ENCODE measurements at regions not wholly inside any gene's neighbourhood (a gene's known extent, or its start where the extent isn't known, plus 50 kb on each side); places are given as distances from the start of the nearest gene placed in this dataset.

DNA sequence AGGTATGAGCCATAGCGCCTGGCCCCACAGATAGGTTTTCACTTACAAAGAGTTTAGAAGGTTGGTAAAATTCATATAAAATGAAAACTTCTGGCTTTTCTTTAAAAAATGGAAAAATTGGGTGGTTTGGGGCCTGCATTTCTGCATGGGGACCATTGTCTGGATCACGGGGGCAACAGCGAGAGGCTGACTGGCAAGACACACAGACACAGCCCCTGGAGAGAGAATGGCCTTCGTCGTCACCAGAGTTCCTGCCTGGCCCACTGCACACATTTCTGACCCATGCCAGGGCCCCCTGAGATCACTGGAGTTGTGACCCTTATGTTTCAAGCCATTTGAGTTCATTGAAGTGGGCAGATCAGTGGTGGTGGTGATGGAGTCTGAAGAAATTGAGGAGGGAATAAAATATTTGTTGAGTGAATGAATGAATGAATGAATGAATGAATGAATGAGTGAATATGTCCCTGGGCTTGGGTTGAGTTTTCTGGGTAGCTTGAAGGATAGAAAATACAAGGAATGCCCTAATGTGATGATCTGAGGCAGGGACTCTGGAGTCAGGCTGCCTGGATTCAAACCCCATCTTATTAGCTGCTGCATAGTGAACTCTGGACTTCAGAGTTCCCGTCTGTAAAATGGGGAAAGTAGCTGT lies 173.8 kb downstream of the ZFP64 start:
- intact Hi-C loops (cut with micrococcal nuclease) = no loop called here
- no peak overlapping the region for H3K27ac Mint-ChIP-seq
- H3K4me3 Mint-ChIP-seq = no peak overlapping the region
- H2AFZ ChIP-seq (ENCODE audit: insufficient read depth, low read depth, low read length, poor library complexity, severe bottlenecking) = no peak overlapping the region
- no peaks in the 10 kb centered on the region for H3K9me3 ChIP-seq (replicated peaks in 1 of 2; ENCODE audit: control insufficient read depth in 1 of 2, insufficient read depth in 1 of 2, low read length in 2 of 2)
- H3K4me2 ChIP-seq (replicated peaks; ENCODE audit: extremely low read depth, low read length, poor library complexity, severe bottlenecking) = no peak overlapping the region
- no peak overlapping the region for H3K27ac ChIP-seq (ENCODE audit: low read depth in 1 of 2, low read length in 2 of 2)
- H3K4me1 ChIP-seq (ENCODE audit: control insufficient read depth in 1 of 2, insufficient read depth in 2 of 2, low read length in 2 of 2) = no peaks in the 10 kb centered on the region
- H3K27me3 ChIP-seq (ENCODE audit: control insufficient read depth in 2 of 2, insufficient read depth in 2 of 2, low read length in 2 of 2) = no peaks in the 10 kb centered on the region
- peaks cover 0 to 2% (median 0%) of the 10 kb centered on the region in 3 donors for H3K27me3 Mint-ChIP-seq (ENCODE audit: low read depth in 3 of 3)
- no peak overlapping the region for H3K4me3 ChIP-seq (replicated peaks in 1 of 3; ENCODE audit: low read depth in 2 of 3, low read length in 3 of 3)
- WGBS (ENCODE audit: insufficient coverage) = 96% methylated on average over 4 of the region's 6 CpGs
- no peaks in the 10 kb centered on the region for H4K20me1 ChIP-seq (ENCODE audit: insufficient read depth, low read length)
- TF ChIP-seq, protein P1, sequence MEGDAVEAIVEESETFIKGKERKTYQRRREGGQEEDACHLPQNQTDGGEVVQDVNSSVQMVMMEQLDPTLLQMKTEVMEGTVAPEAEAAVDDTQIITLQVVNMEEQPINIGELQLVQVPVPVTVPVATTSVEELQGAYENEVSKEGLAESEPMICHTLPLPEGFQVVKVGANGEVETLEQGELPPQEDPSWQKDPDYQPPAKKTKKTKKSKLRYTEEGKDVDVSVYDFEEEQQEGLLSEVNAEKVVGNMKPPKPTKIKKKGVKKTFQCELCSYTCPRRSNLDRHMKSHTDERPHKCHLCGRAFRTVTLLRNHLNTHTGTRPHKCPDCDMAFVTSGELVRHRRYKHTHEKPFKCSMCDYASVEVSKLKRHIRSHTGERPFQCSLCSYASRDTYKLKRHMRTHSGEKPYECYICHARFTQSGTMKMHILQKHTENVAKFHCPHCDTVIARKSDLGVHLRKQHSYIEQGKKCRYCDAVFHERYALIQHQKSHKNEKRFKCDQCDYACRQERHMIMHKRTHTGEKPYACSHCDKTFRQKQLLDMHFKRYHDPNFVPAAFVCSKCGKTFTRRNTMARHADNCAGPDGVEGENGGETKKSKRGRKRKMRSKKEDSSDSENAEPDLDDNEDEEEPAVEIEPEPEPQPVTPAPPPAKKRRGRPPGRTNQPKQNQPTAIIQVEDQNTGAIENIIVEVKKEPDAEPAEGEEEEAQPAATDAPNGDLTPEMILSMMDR (IDR thresholded peaks at IDR 0.05) = no peak
- no peaks in the 10 kb centered on the region for H3K4me1 Mint-ChIP-seq
- no peak overlapping the region for H3K9ac ChIP-seq (ENCODE audit: insufficient read depth, low read length, poor library complexity, severe bottlenecking)
- H3K36me3 Mint-ChIP-seq = no peaks in the 10 kb centered on the region
- peaks cover 0 to 4% (median 0%) of the 10 kb centered on the region in 7 donors for H3K9me3 Mint-ChIP-seq
- DNase-seq = no peak
- no peaks in the 10 kb centered on the region for H3K79me2 ChIP-seq (ENCODE audit: insufficient read depth, low read length)
- H3K36me3 ChIP-seq (replicated peaks in 1 of 2; ENCODE audit: control insufficient read depth in 1 of 2, insufficient read depth in 2 of 2, low read length in 2 of 2) = no peaks in the 10 kb centered on the region

DNA sequence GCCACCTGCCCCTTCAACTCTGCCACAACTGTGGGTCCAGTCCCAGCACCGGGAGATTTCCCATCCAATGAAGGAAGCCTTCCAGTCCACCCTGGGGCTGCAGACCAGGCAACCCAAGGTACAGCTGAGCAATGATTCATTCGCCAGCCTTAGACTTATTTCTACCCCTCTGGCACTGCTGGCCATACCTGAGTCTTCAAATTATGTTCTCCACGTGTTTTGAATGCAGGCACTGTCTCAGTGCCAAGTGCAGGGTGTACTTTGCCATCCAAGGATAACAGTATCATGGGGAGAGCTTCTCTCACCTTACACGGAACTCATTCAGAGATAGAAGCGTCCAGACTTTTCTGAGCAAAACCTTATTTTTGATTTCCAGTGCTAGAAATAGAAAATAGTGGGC lies 175.6 kb downstream of the ZFP64 start:
- TF ChIP-seq, protein P1 (IDR thresholded peaks at IDR 0.05) = no peak
- Mint-ChIP-seq H3K4me3 (no peak overlapping the region), H3K4me1 (no peaks in the 10 kb centered on the region), H3K36me3 (no peaks in the 10 kb centered on the region), H3K9me3 (peaks cover 0 to 8% (median 3%) of the 10 kb centered on the region in 7 donors), H3K27me3 (ENCODE audit: low read depth in 3 of 3) (no peaks in the 10 kb centered on the region), H3K27ac (no peak overlapping the region)
- no peak overlapping the region for H2AFZ ChIP-seq (ENCODE audit: insufficient read depth, low read depth, low read length, poor library complexity, severe bottlenecking)
- H3K9me3 ChIP-seq (replicated peaks in 1 of 2; ENCODE audit: control insufficient read depth in 1 of 2, insufficient read depth in 1 of 2, low read length in 2 of 2) = no peaks in the 10 kb centered on the region
- DNase-seq = no peak
- no peaks in the 10 kb centered on the region for H4K20me1 ChIP-seq (ENCODE audit: insufficient read depth, low read length)
- 93% methylated on average over 3 of the region's 5 CpGs for WGBS (ENCODE audit: insufficient coverage)
- H3K27me3 ChIP-seq (ENCODE audit: control insufficient read depth in 2 of 2, insufficient read depth in 2 of 2, low read length in 2 of 2) = no peaks in the 10 kb centered on the region
- H3K36me3 ChIP-seq (replicated peaks in 1 of 2; ENCODE audit: control insufficient read depth in 1 of 2, insufficient read depth in 2 of 2, low read length in 2 of 2) = no peaks in the 10 kb centered on the region
- no peak overlapping the region for H3K4me2 ChIP-seq (replicated peaks; ENCODE audit: extremely low read depth, low read length, poor library complexity, severe bottlenecking)
- intact Hi-C loops (cut with micrococcal nuclease) = no loop called here
- H3K9ac ChIP-seq (ENCODE audit: insufficient read depth, low read length, poor library complexity, severe bottlenecking) = no peak overlapping the region
- H3K4me1 ChIP-seq (ENCODE audit: control insufficient read depth in 1 of 2, insufficient read depth in 2 of 2, low read length in 2 of 2) = no peaks in the 10 kb centered on the region
- no peak overlapping the region for H3K4me3 ChIP-seq (replicated peaks in 1 of 3; ENCODE audit: low read depth in 2 of 3, low read length in 3 of 3)
- H3K79me2 ChIP-seq (ENCODE audit: insufficient read depth, low read length) = no peaks in the 10 kb centered on the region
- no peak overlapping the region for H3K27ac ChIP-seq (ENCODE audit: low read depth in 1 of 2, low read length in 2 of 2)
